Upper lobe of left lung (tissue), 4 donors: ENCODE measurements at regions not wholly inside any gene's neighbourhood (a gene's known extent, or its start where the extent isn't known, plus 50 kb on each side); places are given as distances from the start of the nearest gene placed in this dataset.

Source experiments
- CTCF ChIP-seq, 6 experiments: fragments of 450-650 bp in 4 of 6; fragments of 200-600 bp in 2 of 6; sonication (generic) in 2 of 6; IDR thresholded peaks; one replicate each; pipeline ENCODE4 v1.5.1; 2016 to 2019; ENCODE audit warnings: antibody characterized with exemption in 6 of 6
- EP300 ChIP-seq, 4 donors: sonication (generic); formaldehyde crosslinking; IDR thresholded peaks; one replicate each; pipeline ENCODE4 v1.5.1; 2017; ENCODE audit warnings: antibody characterized with exemption in 4 of 4, control low read depth in 2 of 4
- POLR2A ChIP-seq, 4 donors: fragments of 450-650 bp; IDR thresholded peaks; one replicate each; pipeline ENCODE4 v1.5.1; 2016 to 2017; ENCODE audit warnings: antibody characterized with exemption in 4 of 4, mild to moderate bottlenecking in 2 of 4
- POLR2AphosphoS5 ChIP-seq, 2 donors: sonication (generic); formaldehyde crosslinking; IDR thresholded peaks; one replicate each; pipeline ENCODE4 v1.5.1; 2017; ENCODE audit warnings: antibody characterized with exemption in 2 of 2

GRCh38 chr3:101936419-101937356, 87.4 kb downstream of the NFKBIZ start:
- TF ChIP-seq CTCF (IDR thresholded peaks at IDR 0.05) (no peak), EP300 (IDR thresholded peaks at IDR 0.05) (no peak), POLR2A (IDR thresholded peaks at IDR 0.05) (no peak), POLR2AphosphoS5 (IDR thresholded peaks at IDR 0.05) (no peak)
